Muscle of leg (tissue), 3 donors: ENCODE measurements at regions not wholly inside any gene's neighbourhood (a gene's known extent, or its start where the extent isn't known, plus 50 kb on each side); places are given as distances from the start of the nearest gene placed in this dataset.

Experiments
- DNase-seq: peaks from one replicate; pipeline ENCODE4 v3.0.0; 2013
- H3K27ac ChIP-seq: one replicate; pipeline ENCODE4 v1.5.1; 2013; ENCODE audit warnings: mild to moderate bottlenecking, low read length, control low read depth
- H3K27me3 ChIP-seq: one replicate; pipeline ENCODE4 v1.6.1; 2013; ENCODE audit warnings: low read length; ENCODE audit not compliant: control insufficient read depth, insufficient read depth
- H3K36me3 ChIP-seq: one replicate; pipeline ENCODE4 v1.6.1; 2013; ENCODE audit warnings: low read length; ENCODE audit not compliant: control insufficient read depth, insufficient read depth
- H3K4me1 ChIP-seq: one replicate; pipeline ENCODE4 v1.6.1; 2013; ENCODE audit warnings: low read length; ENCODE audit not compliant: control insufficient read depth, insufficient read depth
- H3K4me3 ChIP-seq: one replicate; pipeline ENCODE4 v1.5.1; 2013; ENCODE audit warnings: low read length, control low read depth
- H3K9me3 ChIP-seq: replicated peaks from 2 replicates; pipeline ENCODE4 v1.6.1; 2013; ENCODE audit warnings: low read depth, low read length; ENCODE audit not compliant: control insufficient read depth
- WGBS: methylation state at CpG from one replicate; pipeline ENCODE4 v1.1.5; 2013; ENCODE audit warnings: missing lambda C conversion rate; ENCODE audit not compliant: insufficient coverage; 5-methylcytosine and 5-hydroxymethylcytosine counted together

DNA sequence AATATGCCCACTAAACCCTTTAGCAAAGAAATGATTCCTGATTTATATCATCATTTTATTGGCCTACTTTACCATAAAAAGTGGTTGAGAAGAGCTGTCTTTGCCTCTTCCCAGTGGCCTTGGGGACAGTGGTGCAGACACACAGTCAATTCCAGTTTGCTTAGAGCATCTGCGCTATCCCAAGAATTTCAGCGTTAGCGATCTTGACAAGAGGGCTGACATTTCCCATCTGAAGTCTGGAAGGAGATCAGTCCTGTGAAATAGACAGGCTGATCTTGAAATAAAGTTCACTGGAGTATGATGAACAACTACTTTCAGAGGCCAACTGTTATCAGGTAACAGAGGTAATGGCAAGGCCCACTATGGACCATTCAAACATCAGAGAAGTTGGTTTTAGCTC lies 475.3 kb upstream of the NRP1 start:
- peaks cover 21% of the 10 kb centered on the region for H3K4me1 ChIP-seq
- no peaks in the 10 kb centered on the region for H3K36me3 ChIP-seq
- H3K27me3 ChIP-seq, result no peaks in the 10 kb centered on the region
- H3K9me3 ChIP-seq, result no peaks in the 10 kb centered on the region
- no peak overlapping the region for H3K27ac ChIP-seq
- no peak overlapping the region for H3K4me3 ChIP-seq
- no peak for DNase-seq
- no CpG with 5 or more reads among the region's 3 CpGs for WGBS

DNA sequence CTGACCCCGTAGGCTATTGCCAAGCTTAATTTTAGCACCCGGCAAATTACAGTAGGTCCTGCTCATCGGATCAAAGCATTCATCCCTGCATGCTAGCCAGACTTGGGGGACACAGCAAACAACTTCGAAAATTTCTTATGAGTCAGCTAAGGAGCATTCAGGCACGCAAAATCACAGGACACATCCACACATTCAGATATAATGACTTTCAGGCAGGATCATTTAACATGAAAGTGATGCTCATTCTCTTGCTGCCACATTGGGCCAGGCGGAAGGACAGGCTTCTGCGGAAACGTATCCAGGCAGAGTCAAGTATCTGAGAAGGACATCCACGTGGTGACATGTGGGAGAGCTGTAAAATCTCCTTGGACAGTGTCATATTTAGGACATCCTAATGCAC lies 474.0 kb upstream of the NRP1 start:
- peak overlapping the region; percentile 0 for H3K27ac ChIP-seq
- DNase-seq, result no peak
- WGBS, result 73% methylated on average over 8 of the region's 9 CpGs

DNA sequence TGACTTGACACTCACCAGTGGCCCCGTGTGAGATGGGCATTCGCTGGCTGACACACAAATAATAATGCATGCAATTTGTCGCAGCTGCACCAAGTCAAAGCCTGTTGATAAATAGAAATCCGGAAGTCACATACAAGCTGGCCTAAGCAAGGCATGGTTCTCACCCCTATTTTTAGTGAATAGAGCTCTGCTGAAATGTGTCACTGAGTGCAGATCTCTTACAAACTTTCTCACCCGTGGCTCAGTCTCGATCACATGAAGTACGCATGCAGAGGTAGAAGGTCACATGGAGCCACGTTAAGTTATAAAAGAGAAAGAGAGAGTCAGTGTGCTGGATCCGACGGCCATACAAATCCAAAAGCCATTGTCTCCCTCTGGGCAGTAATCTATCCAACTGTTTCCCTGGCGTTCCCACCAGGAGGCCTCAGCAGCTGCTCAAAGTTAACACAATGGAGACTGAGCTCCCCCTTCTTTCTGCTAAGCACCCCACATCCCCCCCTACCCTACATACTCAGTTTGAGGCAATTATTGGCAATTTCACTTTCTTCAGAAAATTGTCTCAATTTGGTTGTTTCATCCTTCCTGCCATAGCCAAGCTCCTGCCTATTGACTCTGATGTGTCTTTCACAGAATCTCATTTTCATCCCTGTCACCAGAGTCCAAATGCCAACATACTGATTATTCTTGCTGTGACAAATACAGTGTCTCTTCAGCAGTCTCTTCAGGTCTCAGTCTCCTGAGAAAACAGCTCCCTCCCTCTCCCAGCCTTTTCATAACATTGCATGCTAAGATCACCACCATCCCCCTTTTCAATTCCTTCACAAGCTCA lies 473.3 kb upstream of the NRP1 start:
- Histone ChIP-seq H3K9me3 (no peaks in the 10 kb centered on the region), H3K27me3 (no peaks in the 10 kb centered on the region), H3K4me3 (no peak overlapping the region), H3K4me1 (peaks cover 27% of the 10 kb centered on the region), H3K27ac (peak overlapping the region; percentile 0), H3K36me3 (no peaks in the 10 kb centered on the region)
- 62% methylated on average over 6 of the region's 11 CpGs for WGBS
- no peak for DNase-seq

More for the DNA sequence above, 474.0 kb upstream of the NRP1 start:
- no peaks in the 10 kb centered on the region for H3K36me3 ChIP-seq
- no peaks in the 10 kb centered on the region for H3K27me3 ChIP-seq
- no peaks in the 10 kb centered on the region for H3K9me3 ChIP-seq
- no peak overlapping the region for H3K4me3 ChIP-seq
- H3K4me1 ChIP-seq, result peaks cover 27% of the 10 kb centered on the region

DNA sequence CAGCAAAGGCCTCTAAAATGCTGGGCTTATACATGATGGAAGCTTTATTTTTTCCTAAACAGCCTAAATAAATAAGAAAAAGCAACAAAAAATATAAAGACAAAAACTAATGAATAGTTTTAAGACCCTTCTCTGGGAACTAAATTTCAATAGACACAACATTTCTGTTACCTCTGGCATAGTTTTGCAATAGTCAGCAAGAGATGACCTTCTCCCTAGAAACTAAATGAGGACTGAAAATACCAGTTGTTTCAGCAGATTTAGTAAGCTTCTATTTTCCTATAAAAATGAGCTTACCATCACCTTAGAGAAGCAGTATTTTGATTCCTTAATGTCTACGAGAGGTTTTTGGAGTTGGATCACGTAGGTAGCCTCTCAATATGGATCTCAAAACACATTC lies 471.4 kb upstream of the NRP1 start:
- no peaks in the 10 kb centered on the region for H3K27me3 ChIP-seq
- peaks cover 35% of the 10 kb centered on the region for H3K4me1 ChIP-seq
- no peak overlapping the region for H3K27ac ChIP-seq
- H3K4me3 ChIP-seq, result no peak overlapping the region
- DNase-seq, result no peak
- H3K36me3 ChIP-seq, result no peaks in the 10 kb centered on the region
- no peaks in the 10 kb centered on the region for H3K9me3 ChIP-seq
- WGBS, result no CpG with 5 or more reads among the region's 2 CpGs

DNA sequence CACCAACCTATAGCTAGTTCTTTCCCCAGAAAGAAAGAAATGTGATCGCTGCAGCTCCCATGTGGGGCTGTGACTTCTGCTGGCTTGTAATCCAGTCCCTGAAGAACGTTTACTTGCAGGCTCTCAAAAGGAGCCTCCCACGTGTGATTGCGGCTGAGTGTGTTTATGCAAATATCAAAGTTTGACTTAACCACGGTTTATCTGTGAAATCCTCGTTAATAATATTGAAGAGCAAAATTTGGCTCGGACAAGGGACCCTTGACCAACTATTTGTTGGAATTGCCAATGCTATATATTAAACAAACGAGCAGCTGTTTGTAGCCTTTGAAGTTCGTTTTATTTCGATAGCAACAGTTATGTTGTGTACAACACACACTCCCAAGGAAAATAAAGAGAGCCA lies 470.1 kb upstream of the NRP1 start:
- no peak overlapping the region for H3K27ac ChIP-seq
- no peaks in the 10 kb centered on the region for H3K9me3 ChIP-seq
- H3K4me1 ChIP-seq, result peaks cover 42% of the 10 kb centered on the region
- no peak overlapping the region for H3K4me3 ChIP-seq
- no peaks in the 10 kb centered on the region for H3K27me3 ChIP-seq
- no peaks in the 10 kb centered on the region for H3K36me3 ChIP-seq
- peak; percentile 29 for DNase-seq
- 55% methylated on average over 7 of the region's 10 CpGs for WGBS

DNA sequence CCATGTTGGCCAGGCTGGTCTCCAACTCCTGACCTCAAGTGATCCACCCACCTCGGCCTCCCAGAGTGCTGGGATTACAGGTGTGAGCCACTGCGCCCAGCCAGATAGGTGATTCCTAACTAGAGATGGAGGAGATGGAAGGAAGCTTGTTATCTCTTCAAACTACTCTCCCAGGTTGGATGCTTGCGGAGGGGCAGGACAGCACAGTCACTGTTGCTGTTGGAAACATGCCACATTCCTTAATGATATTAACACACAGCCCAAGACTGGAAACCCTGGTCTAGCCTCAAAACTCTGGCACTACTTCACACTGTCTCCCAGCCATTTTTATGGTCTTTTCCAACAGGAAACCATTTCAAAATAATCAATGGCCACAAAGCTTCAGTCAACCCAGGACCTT lies 468.8 kb upstream of the NRP1 start:
- H3K36me3 ChIP-seq, result no peaks in the 10 kb centered on the region

DNA sequence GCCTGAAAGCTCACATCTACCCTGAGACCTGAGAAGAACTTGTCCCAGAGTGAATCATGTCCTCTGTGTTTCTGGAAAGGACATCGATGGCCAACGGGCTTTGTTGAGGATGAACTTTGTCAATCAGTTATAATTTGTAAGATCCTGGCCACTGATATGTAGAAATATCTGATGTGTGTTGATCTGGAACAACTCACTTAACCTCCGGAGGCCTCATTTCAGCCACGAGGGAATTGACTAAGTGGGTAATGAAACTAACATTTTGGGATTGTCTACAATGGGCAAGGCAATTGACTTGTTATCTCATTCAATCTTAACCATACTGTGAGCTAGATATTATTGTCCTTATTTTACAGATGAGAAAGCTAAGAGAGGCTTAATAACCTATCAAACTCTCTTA lies 468.1 kb upstream of the NRP1 start:
- no CpG with 5 or more reads among the region's 4 CpGs for WGBS
- no peak for DNase-seq
- Histone ChIP-seq H3K27me3 (no peaks in the 10 kb centered on the region), H3K9me3 (no peaks in the 10 kb centered on the region), H3K4me1 (peaks cover 34% of the 10 kb centered on the region), H3K4me3 (no peak overlapping the region), H3K36me3 (no peaks in the 10 kb centered on the region), H3K27ac (no peak overlapping the region)

More for the DNA sequence above, 468.8 kb upstream of the NRP1 start:
- Histone ChIP-seq H3K27me3 (no peaks in the 10 kb centered on the region), H3K9me3 (no peaks in the 10 kb centered on the region), H3K4me1 (peaks cover 41% of the 10 kb centered on the region), H3K4me3 (no peak overlapping the region), H3K27ac (no peak overlapping the region)
- WGBS, result no CpG with 5 or more reads among the region's 3 CpGs
- no peak for DNase-seq

DNA sequence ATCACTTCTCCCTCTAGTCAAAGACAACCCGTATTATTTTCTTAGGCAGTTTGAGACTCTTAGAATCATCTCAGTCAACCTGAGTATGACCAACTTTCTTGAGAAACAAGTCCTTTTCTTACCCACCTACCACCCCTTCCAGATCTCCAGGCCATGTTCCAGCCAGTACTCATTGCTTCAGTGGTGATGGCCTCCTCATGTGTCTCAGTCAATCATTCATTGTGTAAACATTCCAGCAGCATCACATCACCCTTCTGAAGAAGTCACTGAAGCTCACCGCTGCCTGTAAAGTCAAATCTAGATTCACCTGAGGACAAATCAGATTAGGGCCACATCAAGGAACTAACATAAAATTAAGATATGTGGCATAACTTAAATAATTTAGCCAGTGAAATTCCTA lies 467.2 kb upstream of the NRP1 start:
- H3K4me3 ChIP-seq, result no peak overlapping the region
- H3K4me1 ChIP-seq, result peaks cover 27% of the 10 kb centered on the region
- peak; percentile 70 for DNase-seq
- 100% methylated on average over 1 of the region's 2 CpGs for WGBS
- H3K36me3 ChIP-seq, result no peaks in the 10 kb centered on the region
- H3K27ac ChIP-seq, result peak overlapping the region; percentile 37
- H3K9me3 ChIP-seq, result no peaks in the 10 kb centered on the region
- no peaks in the 10 kb centered on the region for H3K27me3 ChIP-seq

DNA sequence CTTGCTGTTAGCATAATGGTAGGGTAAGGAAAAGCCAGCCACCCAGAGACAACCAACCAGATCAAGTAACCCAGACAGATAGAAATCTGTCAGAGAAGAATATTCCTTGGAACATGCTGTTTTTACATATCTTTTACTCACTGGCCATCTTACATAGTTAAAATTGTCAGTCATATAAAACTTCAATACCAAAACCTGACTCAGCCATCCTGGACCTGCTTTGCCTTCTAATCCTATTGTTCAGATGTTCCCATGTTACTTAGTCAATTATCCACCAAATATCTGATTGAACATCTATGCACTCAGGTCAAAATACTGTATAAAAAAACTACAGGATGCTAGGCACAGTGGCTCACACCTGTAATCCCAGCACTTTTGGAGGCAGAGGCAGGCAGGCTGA lies 466.5 kb upstream of the NRP1 start:
- no peaks in the 10 kb centered on the region for H3K27me3 ChIP-seq
- peak overlapping the region; percentile 40 for H3K27ac ChIP-seq
- no peaks in the 10 kb centered on the region for H3K9me3 ChIP-seq
- no peaks in the 10 kb centered on the region for H3K36me3 ChIP-seq
- no peak overlapping the region for H3K4me3 ChIP-seq
- DNase-seq, result no peak
- H3K4me1 ChIP-seq, result peaks cover 27% of the 10 kb centered on the region

DNA sequence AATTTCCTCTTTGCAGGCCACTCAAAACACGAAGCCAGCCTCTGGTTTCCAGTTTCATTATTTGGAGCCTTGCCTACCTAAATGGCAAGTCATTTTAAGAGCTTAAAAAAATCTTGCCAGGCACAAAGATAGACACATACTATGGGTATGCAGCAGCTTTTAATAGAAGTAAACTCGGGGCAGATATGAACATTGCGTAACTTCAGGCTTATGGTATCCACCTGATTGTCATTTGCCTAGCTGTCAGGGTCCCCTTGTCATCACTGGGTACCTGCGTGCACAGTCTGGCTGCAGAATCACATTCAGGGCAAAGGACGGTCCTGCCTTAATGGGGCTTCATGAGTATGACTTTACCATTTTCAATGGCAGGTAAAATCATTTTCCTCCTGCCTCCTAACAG lies 466.1 kb upstream of the NRP1 start:
- peaks cover 27% of the 10 kb centered on the region for H3K4me1 ChIP-seq
- H3K27me3 ChIP-seq, result no peaks in the 10 kb centered on the region
- H3K9me3 ChIP-seq, result no peaks in the 10 kb centered on the region
- no peaks in the 10 kb centered on the region for H3K36me3 ChIP-seq
- 75% methylated on average over 3 of the region's 5 CpGs for WGBS
- H3K4me3 ChIP-seq, result no peak overlapping the region
- peak; percentile 42 for DNase-seq
- H3K27ac ChIP-seq, result peak overlapping the region; percentile 40

DNA sequence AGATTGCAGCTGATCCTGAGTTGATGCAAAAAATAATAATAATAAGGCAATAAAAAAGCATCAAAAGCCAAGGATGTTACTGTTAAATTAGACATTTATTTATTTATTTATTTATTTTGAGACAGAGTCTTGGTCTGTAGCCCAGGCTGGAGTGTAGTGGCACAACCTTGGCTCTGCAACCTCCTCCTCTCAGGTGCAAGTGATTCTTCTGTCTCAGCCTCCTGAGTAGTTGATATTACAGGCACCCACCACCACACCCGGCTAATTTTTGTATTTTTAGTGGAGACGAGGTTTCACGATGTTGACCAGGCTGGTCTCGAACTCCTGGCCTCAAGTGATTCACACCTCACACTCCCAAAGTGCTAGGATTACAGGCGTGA lies 465.5 kb upstream of the NRP1 start:
- H3K4me1 ChIP-seq, result peaks cover 27% of the 10 kb centered on the region
- H3K9me3 ChIP-seq, result no peaks in the 10 kb centered on the region
- DNase-seq, result no peak
- no peak overlapping the region for H3K27ac ChIP-seq
- no CpG with 5 or more reads among the region's 5 CpGs for WGBS
- no peaks in the 10 kb centered on the region for H3K27me3 ChIP-seq
- no peaks in the 10 kb centered on the region for H3K36me3 ChIP-seq
- no peak overlapping the region for H3K4me3 ChIP-seq
